ENCODE measurements at regions not wholly inside any gene's neighbourhood (a gene's known extent, or its start where the extent isn't known, plus 50 kb on each side); places are given as distances from the start of the nearest gene placed in this dataset.

- no peak for DNase-seq (ENCODE audit: low read depth)
- H3K4me3 ChIP-seq (ENCODE audit: low read depth, low read length) = no peak overlapping the region
- TF ChIP-seq CTCF (conservative IDR thresholded peaks at IDR 0.05; ENCODE audit: low read depth, low read length) = no peak
Measured at GRCh38 chrX:2629316-2630007, 61.6 kb upstream of the CD99 start.

DNA sequence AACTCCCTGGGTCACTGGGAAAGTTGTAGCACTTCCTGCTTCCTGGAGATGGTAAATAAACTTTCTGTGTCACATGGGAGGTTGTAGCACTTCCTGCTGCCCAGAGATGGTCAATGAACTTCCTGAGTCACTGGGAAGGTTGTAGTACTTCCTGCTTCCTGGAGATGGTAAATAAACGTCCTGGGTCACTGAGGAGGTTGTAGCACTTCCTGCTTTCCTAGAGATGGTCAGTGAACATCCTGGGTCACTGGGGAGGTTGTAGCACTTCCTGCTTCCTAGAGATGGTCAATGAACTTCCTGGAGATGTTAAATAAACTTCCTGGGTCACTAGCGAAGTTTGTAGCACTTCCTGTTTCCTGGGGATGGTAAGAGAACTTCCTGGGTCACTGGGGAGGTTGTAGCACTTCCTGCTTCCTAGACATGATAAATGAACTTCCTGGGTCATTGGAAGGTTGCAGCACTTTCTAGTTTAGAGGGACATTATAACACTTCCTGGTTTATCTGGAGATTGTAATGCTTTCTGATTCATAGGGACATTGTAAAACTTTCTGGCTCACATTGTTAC lies 62.3 kb upstream of the CD99 start:
- no peak for TF ChIP-seq CTCF (conservative IDR thresholded peaks at IDR 0.05; ENCODE audit: low read depth, low read length)
- no peak for DNase-seq (ENCODE audit: low read depth)
- H3K4me3 ChIP-seq (ENCODE audit: low read depth, low read length) = no peak overlapping the region

- TF ChIP-seq CTCF (conservative IDR thresholded peaks at IDR 0.05; ENCODE audit: low read depth, low read length) = peak; percentile 81
- DNase-seq (ENCODE audit: low read depth) = peak; percentile 72
- H3K4me3 ChIP-seq (ENCODE audit: low read depth, low read length) = no peak overlapping the region
Measured at GRCh38 chrX:2627272-2627867, 63.7 kb upstream of the CD99 start.

DNA sequence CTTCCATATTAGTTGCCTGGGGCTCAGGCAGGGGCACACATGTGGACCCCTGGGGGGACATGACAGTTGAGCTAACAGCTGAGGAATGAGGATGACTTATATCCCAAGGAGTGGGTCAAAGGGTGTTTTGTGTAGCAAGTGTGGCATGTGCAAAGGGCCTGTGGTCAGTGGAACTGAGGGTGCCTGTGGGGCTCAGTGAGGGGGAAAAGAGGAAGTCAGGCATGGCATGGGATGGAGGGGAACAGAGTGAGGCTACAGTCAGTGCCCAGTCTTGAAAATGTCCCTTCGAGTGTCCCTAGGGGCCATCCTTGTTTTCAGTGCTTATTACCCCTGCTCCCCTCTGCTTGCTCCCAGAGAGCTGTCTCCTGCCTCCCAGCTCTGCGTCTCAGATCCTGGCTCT lies 64.3 kb upstream of the CD99 start:
- no peak overlapping the region for H3K4me3 ChIP-seq (ENCODE audit: low read depth, low read length)
- TF ChIP-seq CTCF (conservative IDR thresholded peaks at IDR 0.05; ENCODE audit: low read depth, low read length) = no peak
- no peak for DNase-seq (ENCODE audit: low read depth)

GRCh38 chrX:2620576-2620975 lies 70.5 kb upstream of the CD99 start:
- no peak for TF ChIP-seq CTCF (conservative IDR thresholded peaks at IDR 0.05; ENCODE audit: low read depth, low read length)
- DNase-seq (ENCODE audit: low read depth) = no peak
- H3K4me3 ChIP-seq (ENCODE audit: low read depth, low read length) = no peak overlapping the region

DNA sequence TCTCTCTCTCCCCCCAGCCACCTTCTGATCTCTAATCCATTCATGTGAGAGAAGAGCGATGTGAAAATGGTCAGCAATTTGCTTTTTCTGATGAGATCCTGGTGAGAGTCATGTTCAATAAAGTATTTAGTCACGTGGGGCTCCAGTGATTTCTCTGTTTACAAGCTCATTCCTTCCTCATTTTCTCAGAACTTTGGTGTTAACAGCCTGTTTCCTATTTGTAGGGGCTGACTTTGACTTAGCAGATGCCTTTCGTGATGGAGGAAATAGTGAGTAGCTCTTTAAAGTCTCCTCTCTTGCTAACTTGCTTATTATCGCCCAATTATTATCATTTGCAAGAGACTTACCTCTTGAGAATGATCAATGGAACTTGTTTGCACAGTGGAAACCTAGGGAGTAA lies 72.6 kb upstream of the CD99 start:
- no peak for DNase-seq (ENCODE audit: low read depth)
- no peak for TF ChIP-seq CTCF (conservative IDR thresholded peaks at IDR 0.05; ENCODE audit: low read depth, low read length)
- no peak overlapping the region for H3K4me3 ChIP-seq (ENCODE audit: low read depth, low read length)

DNA sequence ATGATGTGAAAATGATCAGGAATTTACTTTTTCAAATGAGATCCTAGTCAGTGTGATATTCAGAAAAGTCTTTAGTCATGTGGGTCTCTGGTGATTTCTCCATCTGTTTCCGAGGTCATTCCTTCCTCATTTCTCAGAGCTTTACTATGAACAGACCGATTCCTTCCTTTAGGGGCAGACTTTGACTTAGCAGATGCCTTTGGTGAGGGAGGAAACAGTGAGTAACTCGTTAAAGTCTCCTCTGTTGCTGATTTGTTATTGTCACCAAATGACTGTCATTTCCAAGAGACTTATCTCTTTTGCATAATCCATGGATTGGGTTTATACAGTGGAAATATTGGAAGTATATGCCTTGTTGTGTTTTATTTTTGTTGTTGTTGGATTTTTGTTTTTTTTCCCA lies 76.2 kb upstream of the CD99 start:
- DNase-seq (ENCODE audit: low read depth) = peak; percentile 94
- H3K4me3 ChIP-seq (ENCODE audit: low read depth, low read length) = no peak overlapping the region
- TF ChIP-seq CTCF (conservative IDR thresholded peaks at IDR 0.05; ENCODE audit: low read depth, low read length) = peak; percentile 80
